NB4 (cell line): ENCODE measurements at regions not wholly inside any gene's neighbourhood (a gene's known extent, or its start where the extent isn't known, plus 50 kb on each side); places are given as distances from the start of the nearest gene placed in this dataset.

Source experiments
- CTCF ChIP-seq: IDR thresholded peaks from one replicate; pipeline ENCODE4 v1.5.1; 2012; ENCODE audit warnings: low read depth, low read length
- MAX ChIP-seq: IDR thresholded peaks from 2 replicates; pipeline ENCODE4 v1.6.1; 2011; ENCODE audit warnings: low read depth, low read length
- POLR2A ChIP-seq: IDR thresholded peaks from 2 replicates; pipeline ENCODE4 v1.6.1; 2011; ENCODE audit warnings: mild to moderate bottlenecking; ENCODE audit not compliant: insufficient read length; ENCODE audit errors: extremely low read depth

GRCh38 chrX:101736651-101737050, 77.0 kb upstream of the ARMCX2 start:
- TF ChIP-seq CTCF (no peak), POLR2A (no peak), MAX (no peak)
